ENCODE measurements at regions not wholly inside any gene's neighbourhood (a gene's known extent, or its start where the extent isn't known, plus 50 kb on each side); places are given as distances from the start of the nearest gene placed in this dataset.

GRCh38 chr17:73738751-73739575 lies 94.7 kb upstream of the SDK2 start:
- Mint-ChIP-seq H3K4me3 (ENCODE audit: unreplicated experiment) (no peak overlapping the region), H3K9me3 (ENCODE audit: unreplicated experiment) (no peaks in the 10 kb centered on the region), H3K36me3 (ENCODE audit: insufficient read depth, unreplicated experiment) (no peaks in the 10 kb centered on the region), H3K27me3 (ENCODE audit: insufficient read depth, unreplicated experiment) (peaks cover 100% of the 10 kb centered on the region), H3K27ac (ENCODE audit: low read depth, unreplicated experiment) (no peak overlapping the region), H3K4me1 (ENCODE audit: insufficient read depth, unreplicated experiment) (no peaks in the 10 kb centered on the region)
- DNase-seq (ENCODE audit: unreplicated experiment), result no peak
- ChIA-PET POLR2A (no interaction called here), CTCF (no interaction called here)
- TF ChIP-seq, protein P1, sequence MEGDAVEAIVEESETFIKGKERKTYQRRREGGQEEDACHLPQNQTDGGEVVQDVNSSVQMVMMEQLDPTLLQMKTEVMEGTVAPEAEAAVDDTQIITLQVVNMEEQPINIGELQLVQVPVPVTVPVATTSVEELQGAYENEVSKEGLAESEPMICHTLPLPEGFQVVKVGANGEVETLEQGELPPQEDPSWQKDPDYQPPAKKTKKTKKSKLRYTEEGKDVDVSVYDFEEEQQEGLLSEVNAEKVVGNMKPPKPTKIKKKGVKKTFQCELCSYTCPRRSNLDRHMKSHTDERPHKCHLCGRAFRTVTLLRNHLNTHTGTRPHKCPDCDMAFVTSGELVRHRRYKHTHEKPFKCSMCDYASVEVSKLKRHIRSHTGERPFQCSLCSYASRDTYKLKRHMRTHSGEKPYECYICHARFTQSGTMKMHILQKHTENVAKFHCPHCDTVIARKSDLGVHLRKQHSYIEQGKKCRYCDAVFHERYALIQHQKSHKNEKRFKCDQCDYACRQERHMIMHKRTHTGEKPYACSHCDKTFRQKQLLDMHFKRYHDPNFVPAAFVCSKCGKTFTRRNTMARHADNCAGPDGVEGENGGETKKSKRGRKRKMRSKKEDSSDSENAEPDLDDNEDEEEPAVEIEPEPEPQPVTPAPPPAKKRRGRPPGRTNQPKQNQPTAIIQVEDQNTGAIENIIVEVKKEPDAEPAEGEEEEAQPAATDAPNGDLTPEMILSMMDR (IDR thresholded peaks at IDR 0.05; ENCODE audit: unreplicated experiment), result no peak
- no TSS peak for BruUV-seq (replicated peaks)
- intact Hi-C loops (cut with micrococcal nuclease), result no loop called here

- BruUV-seq (replicated peaks), result no TSS peak
- intact Hi-C loops (cut with micrococcal nuclease), result no loop called here
- no peaks in the 10 kb centered on the region for H3K36me3 Mint-ChIP-seq (ENCODE audit: insufficient read depth, unreplicated experiment)
- ChIA-PET POLR2A (no interaction called here), CTCF (no interaction called here)
- H3K4me3 Mint-ChIP-seq (ENCODE audit: unreplicated experiment), result no peak overlapping the region
- TF ChIP-seq, protein P1 (IDR thresholded peaks at IDR 0.05; ENCODE audit: unreplicated experiment), result no peak
- no peak overlapping the region for H3K27ac Mint-ChIP-seq (ENCODE audit: low read depth, unreplicated experiment)
- no peak for DNase-seq (ENCODE audit: unreplicated experiment)
- no peaks in the 10 kb centered on the region for H3K4me1 Mint-ChIP-seq (ENCODE audit: insufficient read depth, unreplicated experiment)
- H3K27me3 Mint-ChIP-seq (ENCODE audit: insufficient read depth, unreplicated experiment), result peaks cover 100% of the 10 kb centered on the region
- H3K9me3 Mint-ChIP-seq (ENCODE audit: unreplicated experiment), result no peaks in the 10 kb centered on the region
Observed at GRCh38 chr17:73740370-73740769, 96.1 kb upstream of the SDK2 start.

GRCh38 chr17:73742948-73743381 lies 98.7 kb upstream of the SDK2 start:
- no peak for DNase-seq (ENCODE audit: unreplicated experiment)
- no peaks in the 10 kb centered on the region for H3K4me1 Mint-ChIP-seq (ENCODE audit: insufficient read depth, unreplicated experiment)

GRCh38 chr17:73743518-73744201 lies 99.4 kb upstream of the SDK2 start:
- peaks cover 92% of the 10 kb centered on the region for H3K27me3 Mint-ChIP-seq (ENCODE audit: insufficient read depth, unreplicated experiment)
- H3K27ac Mint-ChIP-seq (ENCODE audit: low read depth, unreplicated experiment), result no peak overlapping the region
- CTCF ChIA-PET, result no interaction called here
- intact Hi-C loops (cut with micrococcal nuclease), result no loop called here
- H3K4me1 Mint-ChIP-seq (ENCODE audit: insufficient read depth, unreplicated experiment), result no peaks in the 10 kb centered on the region
- POLR2A ChIA-PET, result no interaction called here
- no peaks in the 10 kb centered on the region for H3K9me3 Mint-ChIP-seq (ENCODE audit: unreplicated experiment)
- TF ChIP-seq, protein P1 (IDR thresholded peaks at IDR 0.05; ENCODE audit: unreplicated experiment), result no peak
- no peaks in the 10 kb centered on the region for H3K36me3 Mint-ChIP-seq (ENCODE audit: insufficient read depth, unreplicated experiment)
- BruUV-seq (replicated peaks), result no TSS peak
- DNase-seq (ENCODE audit: unreplicated experiment), result no peak
- no peak overlapping the region for H3K4me3 Mint-ChIP-seq (ENCODE audit: unreplicated experiment)

More at GRCh38 chr17:73742948-73743381, 98.7 kb upstream of the SDK2 start:
- BruUV-seq (replicated peaks), result no TSS peak
- no peak overlapping the region for H3K27ac Mint-ChIP-seq (ENCODE audit: low read depth, unreplicated experiment)
- H3K4me3 Mint-ChIP-seq (ENCODE audit: unreplicated experiment), result no peak overlapping the region
- no peaks in the 10 kb centered on the region for H3K9me3 Mint-ChIP-seq (ENCODE audit: unreplicated experiment)
- POLR2A ChIA-PET, result no interaction called here
- intact Hi-C loops (cut with micrococcal nuclease), result no loop called here
- TF ChIP-seq, protein P1 (IDR thresholded peaks at IDR 0.05; ENCODE audit: unreplicated experiment), result no peak
- CTCF ChIA-PET, result no interaction called here
- H3K27me3 Mint-ChIP-seq (ENCODE audit: insufficient read depth, unreplicated experiment), result peaks cover 99% of the 10 kb centered on the region
- H3K36me3 Mint-ChIP-seq (ENCODE audit: insufficient read depth, unreplicated experiment), result no peaks in the 10 kb centered on the region
